Liver (tissue), 7 donors: ENCODE measurements at regions not wholly inside any gene's neighbourhood (a gene's known extent, or its start where the extent isn't known, plus 50 kb on each side); places are given as distances from the start of the nearest gene placed in this dataset.

ENCODE experiments used
- DNase-seq: peaks from one replicate; pipeline ENCODE4 v3.0.0-alpha.2; 2017; ENCODE audit warnings: low spot score
- H3K27ac ChIP-seq, 2 donors: one replicate each; pipeline ENCODE4 v1.7.0; 2013; ENCODE audit warnings: inconsistent platforms in 2 of 2, low read length in 2 of 2, control low read depth in 1 of 2, low read depth in 1 of 2, mild to moderate bottlenecking in 1 of 2
- H3K27me3 ChIP-seq, 4 donors: one replicate each; pipeline versions ENCODE4 v1.6.1 to v1.7.0; 2013; ENCODE audit warnings: low read length in 3 of 4, inconsistent platforms in 1 of 4, mild to moderate bottlenecking in 1 of 4, moderate library complexity in 1 of 4; ENCODE audit not compliant: control insufficient read depth in 4 of 4, insufficient read depth in 4 of 4
- H3K36me3 ChIP-seq, 4 donors: one replicate each; pipeline versions ENCODE4 v1.6.1 to v1.7.0; 2013; ENCODE audit warnings: low read length in 3 of 4, mild to moderate bottlenecking in 3 of 4, low read depth in 1 of 4, moderate library complexity in 1 of 4; ENCODE audit not compliant: control insufficient read depth in 4 of 4, insufficient read depth in 3 of 4
- H3K4me1 ChIP-seq, 4 donors: one replicate each; pipeline versions ENCODE4 v1.6.1 to v1.7.0; 2013; ENCODE audit warnings: low read length in 3 of 4, mild to moderate bottlenecking in 3 of 4, moderate library complexity in 1 of 4; ENCODE audit not compliant: control insufficient read depth in 4 of 4, insufficient read depth in 4 of 4
- H3K4me3 ChIP-seq, 3 donors: one replicate each; pipeline versions ENCODE4 v1.6.1 to v1.7.0; 2013; ENCODE audit warnings: low read length in 3 of 3, control low read depth in 1 of 3, low read depth in 1 of 3, mild to moderate bottlenecking in 1 of 3
- H3K9ac ChIP-seq, 2 donors: one replicate each; pipeline ENCODE4 v1.7.0; 2013; ENCODE audit warnings: low read length in 2 of 2, mild to moderate bottlenecking in 2 of 2, moderate library complexity in 2 of 2, control low read depth in 1 of 2, low read depth in 1 of 2
- H3K9me3 ChIP-seq, 4 donors: one replicate each; pipeline versions ENCODE4 v1.6.1 to v1.7.0; 2013; ENCODE audit warnings: low read length in 3 of 4; ENCODE audit not compliant: control insufficient read depth in 4 of 4
- ATF3 ChIP-seq: IDR thresholded peaks from 2 replicates; pipeline ENCODE4 v1.6.1; 2016; ENCODE audit warnings: antibody characterized with exemption
- EGR1 ChIP-seq, 2 donors: IDR thresholded peaks; 2 replicates each; pipeline ENCODE4 v1.6.1; 2016 to 2018; ENCODE audit warnings: antibody characterized with exemption in 2 of 2, low read depth in 2 of 2
- FOXA1 ChIP-seq: IDR thresholded peaks from 2 replicates; pipeline ENCODE4 v1.6.1; 2016; ENCODE audit warnings: antibody characterized with exemption
- FOXA2 ChIP-seq: IDR thresholded peaks from 2 replicates; pipeline ENCODE4 v1.6.1; 2016; ENCODE audit warnings: antibody characterized with exemption
- GABPA ChIP-seq, 2 donors: IDR thresholded peaks in 1 of 2; conservative IDR thresholded peaks in 1 of 2; 2 replicates each; pipeline ENCODE4 v1.6.1; 2016; ENCODE audit warnings: antibody characterized with exemption in 2 of 2, mild to moderate bottlenecking in 1 of 2, moderate library complexity in 1 of 2
- HNF4A ChIP-seq, 2 donors: conservative IDR thresholded peaks; 2 replicates each; pipeline ENCODE4 v1.6.1; 2016; ENCODE audit warnings: antibody characterized with exemption in 2 of 2, mild to moderate bottlenecking in 2 of 2
- HNF4G ChIP-seq: IDR thresholded peaks from 2 replicates; pipeline ENCODE4 v1.6.1; 2016; ENCODE audit warnings: antibody characterized with exemption
- JUND ChIP-seq, 2 donors: IDR thresholded peaks; 2 replicates each; pipeline ENCODE4 v1.6.1; 2016; ENCODE audit warnings: antibody characterized with exemption in 2 of 2
- MAX ChIP-seq: IDR thresholded peaks from 2 replicates; pipeline ENCODE4 v1.6.1; 2016; ENCODE audit warnings: antibody characterized with exemption
- NR2F2 ChIP-seq: IDR thresholded peaks from 2 replicates; pipeline ENCODE4 v1.6.1; 2016; ENCODE audit warnings: antibody characterized with exemption
- RAD21 ChIP-seq, 2 donors: IDR thresholded peaks; 2 replicates each; pipeline ENCODE4 v1.6.1; 2016; ENCODE audit warnings: antibody characterized with exemption in 2 of 2, mild to moderate bottlenecking in 2 of 2
- REST ChIP-seq: IDR thresholded peaks from 2 replicates; pipeline ENCODE4 v1.6.1; 2016; ENCODE audit warnings: antibody characterized with exemption, mild to moderate bottlenecking
- SP1 ChIP-seq: IDR thresholded peaks from 2 replicates; pipeline ENCODE4 v1.6.1; 2018; ENCODE audit warnings: antibody characterized with exemption, mild to moderate bottlenecking
- TAF1 ChIP-seq: conservative IDR thresholded peaks from 2 replicates; pipeline ENCODE4 v1.6.1; 2016; ENCODE audit warnings: antibody characterized with exemption, mild to moderate bottlenecking
- YY1 ChIP-seq: IDR thresholded peaks from 2 replicates; pipeline ENCODE4 v1.6.1; 2016; ENCODE audit warnings: antibody characterized with exemption, mild to moderate bottlenecking
- ZBTB33 ChIP-seq: IDR thresholded peaks from 2 replicates; pipeline ENCODE4 v1.6.1; 2016; ENCODE audit warnings: antibody characterized with exemption
- whole genome bisulfite sequencing: extraction: QIAGEN DNeasy Blood & Tissue Kit; methylation state at CpG from one replicate; pipeline ENCODE4 v1.1.7; 2013; 5-methylcytosine and 5-hydroxymethylcytosine counted together
- donor health status: healthy.
- donor health status: healthy.
- donor health status: healthy.
- donor health status: healthy.

GRCh38 chr7:121574109-121574508, 178.0 kb upstream of the FAM3C start:
- Histone ChIP-seq H3K27me3 (peaks cover 0 to 8% (median 0%) of the 10 kb centered on the region in 4 donors), H3K4me3 (no peak overlapping the region), H3K9me3 (no peaks in the 10 kb centered on the region), H3K4me1 (no peaks in the 10 kb centered on the region), H3K9ac (no peak overlapping the region), H3K27ac (no peak overlapping the region), H3K36me3 (no peaks in the 10 kb centered on the region)
- TF ChIP-seq MAX (no peak), JUND (IDR thresholded peaks at IDR 0.05) (no peak), YY1 (no peak), EGR1 (IDR thresholded peaks at IDR 0.05; ENCODE audit: low read depth in 2 of 2) (no peak), NR2F2 (no peak), GABPA (IDR thresholded peaks at IDR 0.05 in 1 of 2, conservative IDR thresholded peaks at IDR 0.05 in 1 of 2) (no peak), ZBTB33 (no peak), FOXA1 (no peak), HNF4A (conservative IDR thresholded peaks at IDR 0.05) (no peak)
- DNase-seq = no peak

GRCh38 chr7:121572615-121573014, 176.5 kb upstream of the FAM3C start:
- 89% methylated on average over 7 of the region's 7 CpGs for WGBS
- no peak for TF ChIP-seq YY1
- no peak for TF ChIP-seq JUND (IDR thresholded peaks at IDR 0.05)
- no peak for TF ChIP-seq SP1
- TF ChIP-seq MAX = no peak
- TF ChIP-seq NR2F2 = no peak
- no peak for TF ChIP-seq TAF1
- no peak for TF ChIP-seq HNF4G
- TF ChIP-seq RAD21 (IDR thresholded peaks at IDR 0.05) = no peak
- TF ChIP-seq GABPA (IDR thresholded peaks at IDR 0.05 in 1 of 2, conservative IDR thresholded peaks at IDR 0.05 in 1 of 2) = no peak
- TF ChIP-seq FOXA1 = no peak
- Histone ChIP-seq H3K36me3 (no peaks in the 10 kb centered on the region), H3K4me1 (no peaks in the 10 kb centered on the region), H3K9me3 (no peaks in the 10 kb centered on the region), H3K4me3 (no peak overlapping the region), H3K27ac (no peak overlapping the region), H3K27me3 (peaks cover 0 to 5% (median 0%) of the 10 kb centered on the region in 4 donors), H3K9ac (no peak overlapping the region)
- no peak for DNase-seq

GRCh38 chr7:121570365-121570764, 174.3 kb upstream of the FAM3C start:
- WGBS = 91% methylated on average over 3 of the region's 3 CpGs
- no peak for DNase-seq
- no peak overlapping the region for H3K27ac ChIP-seq
- H3K9me3 ChIP-seq = no peaks in the 10 kb centered on the region
- no peaks in the 10 kb centered on the region for H3K36me3 ChIP-seq
- no peaks in the 10 kb centered on the region for H3K4me1 ChIP-seq
- H3K4me3 ChIP-seq = no peak overlapping the region
- H3K9ac ChIP-seq = no peak overlapping the region
- H3K27me3 ChIP-seq = no peaks in the 10 kb centered on the region
- TF ChIP-seq MAX = no peak
- TF ChIP-seq YY1 = no peak
- no peak for TF ChIP-seq ATF3
- no peak for TF ChIP-seq EGR1 (IDR thresholded peaks at IDR 0.05; ENCODE audit: low read depth in 2 of 2)
- TF ChIP-seq JUND (IDR thresholded peaks at IDR 0.05) = no peak
- TF ChIP-seq REST = no peak
- no peak for TF ChIP-seq FOXA1
- no peak for TF ChIP-seq GABPA (IDR thresholded peaks at IDR 0.05 in 1 of 2, conservative IDR thresholded peaks at IDR 0.05 in 1 of 2)
- TF ChIP-seq TAF1 = no peak
- TF ChIP-seq FOXA2 = no peak
- no peak for TF ChIP-seq NR2F2
- TF ChIP-seq ZBTB33 = no peak
- TF ChIP-seq HNF4G = no peak
